HL-60/S4 treated with retinoic acid at 250 ng/mL for 4 days and 3 days (cell line): ENCODE measurements at regions not wholly inside any gene's neighbourhood (a gene's known extent, or its start where the extent isn't known, plus 50 kb on each side); places are given as distances from the start of the nearest gene placed in this dataset.

Experiments used
- in situ Hi-C: fragments of 300-500 bp; cut with MboI; formaldehyde crosslinking; loops from 2 replicates; pipeline ENCODE4 v1.7.0; 2022; ENCODE audit warnings: low sequenced_read_pairs

GRCh38 chr5:174159327-174160114 lies 114.0 kb downstream of the NSG2 start:
- in situ Hi-C loops = no loop called here

- in situ Hi-C loops = no loop called here
These were observed 119.9 kb downstream of the NSG2 start for GRCh38 chr5:174165406-174165805.

- in situ Hi-C loops = no loop called here
These were observed 120.9 kb downstream of the NSG2 start for GRCh38 chr5:174166231-174167079.

GRCh38 chr5:174167080-174167910 lies 121.8 kb downstream of the NSG2 start:
- in situ Hi-C loops = no loop called here

- in situ Hi-C loops = no loop called here
These were observed 126.6 kb downstream of the NSG2 start for GRCh38 chr5:174172152-174172551.

- in situ Hi-C loops = no loop called here
These were observed 127.1 kb downstream of the NSG2 start for GRCh38 chr5:174172566-174172965.

- in situ Hi-C loops = no loop called here
These were observed 128.3 kb downstream of the NSG2 start for GRCh38 chr5:174173766-174174165.

GRCh38 chr5:174175716-174176268 lies 130.3 kb downstream of the NSG2 start:
- in situ Hi-C loops = no loop called here

- in situ Hi-C loops = no loop called here
These were observed 131.0 kb downstream of the NSG2 start for GRCh38 chr5:174176511-174176910.

GRCh38 chr5:174177531-174177930 lies 132.0 kb downstream of the NSG2 start:
- in situ Hi-C loops = no loop called here

GRCh38 chr5:174177976-174178605 lies 132.6 kb downstream of the NSG2 start:
- in situ Hi-C loops = no loop called here

GRCh38 chr5:174180639-174181038 lies 135.1 kb downstream of the NSG2 start:
- in situ Hi-C loops = no loop called here

GRCh38 chr5:174182111-174182510 lies 136.6 kb downstream of the NSG2 start:
- in situ Hi-C loops = no loop called here

- in situ Hi-C loops = no loop called here
These were observed 138.2 kb downstream of the NSG2 start for GRCh38 chr5:174183701-174184100.

GRCh38 chr5:174185506-174185905 lies 140.0 kb downstream of the NSG2 start:
- in situ Hi-C loops = no loop called here

GRCh38 chr5:174186096-174186695 lies 140.7 kb downstream of the NSG2 start:
- in situ Hi-C loops = no loop called here

GRCh38 chr5:174187001-174187400 lies 141.5 kb downstream of the NSG2 start:
- in situ Hi-C loops = no loop called here

GRCh38 chr5:174187481-174187880 lies 142.0 kb downstream of the NSG2 start:
- in situ Hi-C loops = no loop called here

GRCh38 chr5:174188295-174188694 lies 142.8 kb downstream of the NSG2 start:
- in situ Hi-C loops = no loop called here
